Neural progenitor cell (in vitro differentiated cells): ENCODE measurements at regions not wholly inside any gene's neighbourhood (a gene's known extent, or its start where the extent isn't known, plus 50 kb on each side); places are given as distances from the start of the nearest gene placed in this dataset.

Experiments used
- CTCF ChIP-seq: fragments of 200-600 bp; sonication (generic); IDR thresholded peaks from 2 replicates; pipeline ENCODE4 v1.5.1; 2017; ENCODE audit warnings: antibody characterized with exemption, mild to moderate bottlenecking
- EZH2phosphoT487 ChIP-seq: fragments of 200-600 bp; sonication (generic); IDR thresholded peaks from 2 replicates; pipeline ENCODE4 v1.6.1; 2017; ENCODE audit warnings: antibody characterized with exemption

GRCh38 chr16:66287926-66288325 is 78.6 kb upstream of the CDH5 start:
- TF ChIP-seq CTCF: no peak
- no peak for TF ChIP-seq EZH2phosphoT487
